Breast epithelium (tissue), 3 donors: ENCODE measurements at regions not wholly inside any gene's neighbourhood (a gene's known extent, or its start where the extent isn't known, plus 50 kb on each side); places are given as distances from the start of the nearest gene placed in this dataset.

Experiments used
- POLR2AphosphoS5 ChIP-seq, 3 donors: sonication (generic); formaldehyde crosslinking; IDR thresholded peaks; one replicate each; pipeline ENCODE4 v1.6.1; 2017; ENCODE audit warnings: antibody characterized with exemption in 3 of 3
- TF ChIP-seq, protein P1 (sequence below), 3 donors: fragments of 450-650 bp; IDR thresholded peaks; one replicate each; pipeline ENCODE4 v1.5.1; 2016 to 2017; ENCODE audit warnings: antibody characterized with exemption in 3 of 3, mild to moderate bottlenecking in 3 of 3, moderate library complexity in 3 of 3

DNA sequence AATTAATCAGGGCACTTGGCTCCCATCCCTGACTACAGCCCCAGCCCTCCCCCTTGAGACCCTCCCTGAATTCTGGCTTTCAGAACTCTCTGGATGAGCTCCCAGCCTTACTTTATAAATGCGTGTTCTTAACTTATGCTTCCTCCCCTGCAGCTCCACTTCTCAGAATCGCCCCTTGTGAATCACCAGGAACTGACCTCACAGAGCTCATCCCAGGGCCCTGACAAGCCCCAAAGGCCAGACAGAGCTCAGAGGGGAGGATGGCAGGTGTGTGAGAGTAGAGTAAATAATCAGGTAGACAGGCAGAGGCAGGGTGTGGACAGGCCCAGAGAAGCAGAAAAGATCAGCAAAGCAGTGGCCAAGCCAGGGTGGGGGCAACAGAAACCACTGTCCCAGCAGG, 68.2 kb upstream of the FOXN3 start:
- TF ChIP-seq, protein P1, sequence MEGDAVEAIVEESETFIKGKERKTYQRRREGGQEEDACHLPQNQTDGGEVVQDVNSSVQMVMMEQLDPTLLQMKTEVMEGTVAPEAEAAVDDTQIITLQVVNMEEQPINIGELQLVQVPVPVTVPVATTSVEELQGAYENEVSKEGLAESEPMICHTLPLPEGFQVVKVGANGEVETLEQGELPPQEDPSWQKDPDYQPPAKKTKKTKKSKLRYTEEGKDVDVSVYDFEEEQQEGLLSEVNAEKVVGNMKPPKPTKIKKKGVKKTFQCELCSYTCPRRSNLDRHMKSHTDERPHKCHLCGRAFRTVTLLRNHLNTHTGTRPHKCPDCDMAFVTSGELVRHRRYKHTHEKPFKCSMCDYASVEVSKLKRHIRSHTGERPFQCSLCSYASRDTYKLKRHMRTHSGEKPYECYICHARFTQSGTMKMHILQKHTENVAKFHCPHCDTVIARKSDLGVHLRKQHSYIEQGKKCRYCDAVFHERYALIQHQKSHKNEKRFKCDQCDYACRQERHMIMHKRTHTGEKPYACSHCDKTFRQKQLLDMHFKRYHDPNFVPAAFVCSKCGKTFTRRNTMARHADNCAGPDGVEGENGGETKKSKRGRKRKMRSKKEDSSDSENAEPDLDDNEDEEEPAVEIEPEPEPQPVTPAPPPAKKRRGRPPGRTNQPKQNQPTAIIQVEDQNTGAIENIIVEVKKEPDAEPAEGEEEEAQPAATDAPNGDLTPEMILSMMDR (IDR thresholded peaks at IDR 0.05): no peak
- TF ChIP-seq POLR2AphosphoS5 (IDR thresholded peaks at IDR 0.05): no peak
